GM12878 (cell line): ENCODE measurements at regions not wholly inside any gene's neighbourhood (a gene's known extent, or its start where the extent isn't known, plus 50 kb on each side); places are given as distances from the start of the nearest gene placed in this dataset.

ENCODE experiments used
- ATAC-seq: fragments of 200-7000 bp; cut with Tn5 transposase; 3 replicates; pipeline ENCODE4 v1.9.1; 2020; ENCODE audit warnings: mild to moderate bottlenecking, moderate library complexity
- BruUV-seq: library from RNA; stranded (reverse); fragments of 400-500 nt; replicated peaks from 2 replicates; lab custom pipeline; 2021; lab: Mats Ljungman, UMichigan
- CTCF ChIA-PET: fragments of 300-600 bp; sonication (Branson Sonifier 250); formaldehyde crosslinking; extraction: SDS; loops from one replicate; lab custom pipeline; 2021; ENCODE audit warnings: inconsistent platforms; lab: Yijun Ruan, JAX
- POLR2A ChIA-PET: fragments of 350-600 bp; formaldehyde crosslinking; extraction: SDS; loops from one replicate; lab custom pipeline; 2021; ENCODE audit warnings: inconsistent platforms; lab: Charles Lee
- RAD21 ChIA-PET: fragments of 300-600 bp; sonication (Branson Sonifier 250); formaldehyde crosslinking; loops from one replicate; lab custom pipeline; 2023; ENCODE audit warnings: antibody characterized with exemption; ENCODE audit not compliant: unreplicated experiment; lab: Charles Lee
- SMC1A ChIA-PET: fragments of 300-600 bp; sonication (Branson Sonifier 250); formaldehyde crosslinking; loops from one replicate; lab custom pipeline; 2023; ENCODE audit not compliant: unreplicated experiment, uncharacterized antibody; lab: Charles Lee
- DNase-seq: peaks from one replicate; pipeline ENCODE4 v3.0.0-alpha.2; 2011; ENCODE audit warnings: low read depth, low spot score
- FAIRE-seq: peaks from 3 replicates; lab custom pipeline; 2011; peaks lifted over from hg19 to GRCh38; lab: Jason Lieb, UNC
- H2AFZ ChIP-seq: 2 replicates; pipeline ENCODE4 v1.6.0; 2011; ENCODE audit warnings: low read depth, low read length, control low read depth; ENCODE audit not compliant: control insufficient read depth
- H3K27ac ChIP-seq: 2 replicates; pipeline ENCODE4 v1.5.1; 2011; ENCODE audit warnings: control low read depth; ENCODE audit not compliant: control insufficient read depth, insufficient read depth
- H3K27me3 ChIP-seq, 2 experiments: replicated peaks in 1 of 2; 2 replicates each; pipeline versions ENCODE4 v1.6.0 to v1.6.1; 2011; ENCODE audit warnings: low read length in 1 of 2; ENCODE audit not compliant: control insufficient read depth in 2 of 2, insufficient read depth in 2 of 2
- H3K36me3 ChIP-seq, 2 experiments: 2 replicates each; pipeline ENCODE4 v1.5.1; 2011; ENCODE audit warnings: low read length in 1 of 2; ENCODE audit not compliant: control insufficient read depth in 2 of 2, insufficient read depth in 2 of 2
- H3K4me1 ChIP-seq: 2 replicates; pipeline ENCODE4 v1.6.1; 2011; ENCODE audit warnings: mild to moderate bottlenecking, low read length, moderate library complexity, mixed read lengths; ENCODE audit not compliant: control insufficient read depth, insufficient read depth
- H3K4me2 ChIP-seq: 2 replicates; pipeline ENCODE4 v1.6.0; 2011; ENCODE audit warnings: control low read depth; ENCODE audit not compliant: control insufficient read depth, insufficient read depth
- H3K4me3 ChIP-seq: fragments of 200-600 bp; sonication (generic); 2 replicates; pipeline ENCODE4 v1.5.1; 2016
- H3K79me2 ChIP-seq: 2 replicates; pipeline ENCODE4 v1.6.0; 2011; ENCODE audit warnings: low read length; ENCODE audit not compliant: control insufficient read depth, insufficient read depth
- H3K9ac ChIP-seq: 2 replicates; pipeline ENCODE4 v1.8.0; 2011; ENCODE audit warnings: low read length, control low read depth, mixed read lengths; ENCODE audit not compliant: control insufficient read depth, insufficient read depth
- H3K9me3 ChIP-seq: replicated peaks from 3 replicates; pipeline ENCODE4 v1.5.1; 2011; ENCODE audit warnings: mild to moderate bottlenecking, low read length; ENCODE audit not compliant: control insufficient read depth, insufficient read depth
- H4K20me1 ChIP-seq: 2 replicates; pipeline ENCODE4 v1.6.0; 2011; ENCODE audit not compliant: control insufficient read depth, insufficient read depth
- ATF3 ChIP-seq: IDR thresholded peaks from 2 replicates; pipeline ENCODE4 v1.6.1; 2011; ENCODE audit warnings: low read depth, mild to moderate bottlenecking, low read length, moderate library complexity, borderline replicate concordance; ENCODE audit errors: extremely low read depth
- ATF7 ChIP-seq: fragments of 450-650 bp; IDR thresholded peaks from 2 replicates; pipeline ENCODE4 v1.6.1; 2016; ENCODE audit warnings: low read depth, mild to moderate bottlenecking
- BCL3 ChIP-seq: IDR thresholded peaks from 2 replicates; pipeline ENCODE4 v1.6.1; 2011; ENCODE audit warnings: borderline replicate concordance, low read depth, mild to moderate bottlenecking, moderate library complexity, low read length; ENCODE audit not compliant: insufficient read depth, poor library complexity, severe bottlenecking
- CBX3 ChIP-seq: fragments of 200-600 bp; sonication (generic); IDR thresholded peaks from 2 replicates; pipeline ENCODE4 v1.6.1; 2016; ENCODE audit warnings: low read depth, borderline replicate concordance
- CTCF ChIP-seq, 3 experiments: IDR thresholded peaks in 2 of 3; conservative IDR thresholded peaks in 1 of 3; 2 replicates each; pipeline ENCODE4 v1.5.1; 2011; ENCODE audit warnings: low read depth in 3 of 3, low read length in 3 of 3, mild to moderate bottlenecking in 3 of 3, control low read depth in 2 of 3, moderate library complexity in 2 of 3, inconsistent platforms in 1 of 3, mixed read lengths in 1 of 3; ENCODE audit not compliant: control insufficient read depth in 2 of 3, insufficient read depth in 1 of 3; ENCODE audit errors: extremely low read depth in 1 of 3
- EZH2 ChIP-seq: IDR thresholded peaks from 2 replicates; pipeline ENCODE4 v1.6.1; 2012; ENCODE audit warnings: low read depth, mild to moderate bottlenecking, control low read depth, inconsistent platforms, low read length, borderline replicate concordance; ENCODE audit not compliant: control insufficient read depth
- FOXK2 ChIP-seq: fragments of 450-650 bp; IDR thresholded peaks from 2 replicates; pipeline ENCODE4 v1.6.1; 2017; ENCODE audit warnings: mild to moderate bottlenecking, moderate library complexity
- HDAC6 ChIP-seq: fragments of 200-600 bp; sonication (generic); IDR thresholded peaks from one replicate; pipeline ENCODE4 v1.8.0; 2017; ENCODE audit warnings: antibody characterized with exemption; ENCODE audit not compliant: unreplicated experiment
- HDGF ChIP-seq: fragments of 450-650 bp; IDR thresholded peaks from 2 replicates; pipeline ENCODE4 v1.6.1; 2016; ENCODE audit warnings: antibody characterized with exemption
- IRF4 ChIP-seq: IDR thresholded peaks from 2 replicates; pipeline ENCODE4 v1.6.1; 2011; ENCODE audit warnings: low read depth, low read length
- KAT2A ChIP-seq: conservative IDR thresholded peaks from 2 replicates; pipeline ENCODE4 v1.6.1; 2011; ENCODE audit warnings: low read depth, low read length; ENCODE audit not compliant: control insufficient read depth
- MTA3 ChIP-seq: IDR thresholded peaks from 2 replicates; pipeline ENCODE4 v1.6.1; 2012; ENCODE audit warnings: low read length, inconsistent platforms, borderline replicate concordance
- NFYA ChIP-seq: IDR thresholded peaks from 2 replicates; pipeline ENCODE4 v1.6.1; 2011; ENCODE audit warnings: low read depth, mild to moderate bottlenecking, low read length, improper control_type of control experiment, borderline replicate concordance
- NR2C1 ChIP-seq: fragments of 450-650 bp; IDR thresholded peaks from 2 replicates; pipeline ENCODE4 v1.6.1; 2017; ENCODE audit warnings: antibody characterized with exemption, mild to moderate bottlenecking, moderate library complexity
- RAD21 ChIP-seq: IDR thresholded peaks from 2 replicates; pipeline ENCODE4 v1.6.1; 2011; ENCODE audit warnings: mild to moderate bottlenecking, low read depth, low read length, moderate library complexity; ENCODE audit not compliant: insufficient read depth
- RBBP5 ChIP-seq: fragments of 200-600 bp; sonication (generic); conservative IDR thresholded peaks from 2 replicates; pipeline ENCODE4 v1.6.1; 2016
- SMC3 ChIP-seq: IDR thresholded peaks from 2 replicates; pipeline ENCODE4 v1.6.1; 2011; ENCODE audit warnings: low read length, improper control_type of control experiment, borderline replicate concordance
- SP1 ChIP-seq: IDR thresholded peaks from one replicate; pipeline ENCODE4 v1.6.1; 2011; ENCODE audit warnings: low read depth, low read length
- STAT3 ChIP-seq: IDR thresholded peaks from 2 replicates; pipeline ENCODE4 v1.6.1; 2011; ENCODE audit warnings: low read depth, low read length, improper control_type of control experiment
- TBL1XR1 ChIP-seq: IDR thresholded peaks from 2 replicates; pipeline ENCODE4 v1.6.1; 2012; ENCODE audit warnings: low read depth, low read length, improper control_type of control experiment
- YY1 ChIP-seq: IDR thresholded peaks from 2 replicates; pipeline ENCODE4 v1.6.1; 2011; ENCODE audit warnings: low read depth, mild to moderate bottlenecking, low read length
- ZNF384 ChIP-seq: IDR thresholded peaks from 2 replicates; pipeline ENCODE4 v1.6.1; 2012; ENCODE audit warnings: low read depth, mild to moderate bottlenecking, low read length, improper control_type of control experiment, borderline replicate concordance
- WGBS: methylation state at CpG from one replicate; pipeline ENCODE4 v1.1.6; 2016; ENCODE audit warnings: low lambda C conversion rate; ENCODE audit not compliant: insufficient replicate concordance, insufficient coverage; ENCODE audit errors: missing lambda C conversion rate; 5-methylcytosine and 5-hydroxymethylcytosine counted together
- in situ Hi-C: fragments of 300-500 bp; cut with MboI; formaldehyde crosslinking; loops from 9 replicates; pipeline ENCODE4 v1.14.3; 2018; ENCODE audit warnings: mixed read lengths
- intact Hi-C: fragments of 100-400 bp; cut with micrococcal nuclease; formaldehyde crosslinking; loops from one replicate; pipeline ENCODE4 v1.14.2; 2022; ENCODE audit not compliant: unreplicated experiment

GRCh38 chr3:117997201-117998049, 1037.2 kb downstream of the IGSF11 start:
- ChIA-PET POLR2A (no interaction called here), CTCF (interaction anchor here (0.5 to 1.7 kb wide), 15 partner anchors 9 to 1125 kb away, joined by 3 to 11 read pairs (median 4); no protein-coding TSS in a partner anchor), SMC1A (no interaction called here), RAD21 (interaction anchor here (0.6 to 1.3 kb wide), 2 partner anchors 337 to 415 kb away, joined by 3 to 4 read pairs; no protein-coding TSS in a partner anchor)
- no peak overlapping the region for H3K9ac ChIP-seq
- in situ Hi-C loops, result no loop called here
- H3K4me2 ChIP-seq, result peak overlapping the region; percentile 76
- no peaks in the 10 kb centered on the region for H3K4me1 ChIP-seq
- H3K27ac ChIP-seq, result no peak overlapping the region
- H3K79me2 ChIP-seq, result no peaks in the 10 kb centered on the region
- DNase-seq, result peak; percentile 3
- no peak overlapping the region for H2AFZ ChIP-seq
- no peaks in the 10 kb centered on the region for H3K9me3 ChIP-seq
- intact Hi-C loops, result loop anchor here (2.0 to 5.0 kb wide), 3 partner anchors 631 to 1227 kb away; no protein-coding TSS in a partner anchor
- ATAC-seq, result peak; percentile 100
- peak; percentile 59 for FAIRE-seq
- BruUV-seq, result no TSS peak
- H4K20me1 ChIP-seq, result no peaks in the 10 kb centered on the region
- 27% methylated on average over 47 of the region's 48 CpGs for WGBS
- no peaks in the 10 kb centered on the region for H3K36me3 ChIP-seq
- H3K27me3 ChIP-seq, result no peaks in the 10 kb centered on the region; a peak in 1 of 4 replicates
- no peak overlapping the region for H3K4me3 ChIP-seq
- TF ChIP-seq SP1 (no peak), TBL1XR1 (no peak), IRF4 (no peak), CBX3 (no peak), BCL3 (no peak), EZH2 (no peak), STAT3 (no peak), MTA3 (no peak), NR2C1 (no peak), HDGF (no peak), NFYA (no peak), SMC3 (peak; percentile 66), RBBP5 (no peak), ATF7 (no peak), ZNF384 (no peak), HDAC6 (no peak), KAT2A (no peak), YY1 (peak; percentile 37; the same call in 1 of the 2 replicates), RAD21 (peak; percentile 50), ATF3 (no peak), FOXK2 (no peak), CTCF (IDR thresholded peaks at IDR 0.05 in 2 of 3, conservative IDR thresholded peaks at IDR 0.05 in 1 of 3; ENCODE audit: control insufficient read depth in 2 of 3, extremely low read depth in 1 of 3, insufficient read depth in 1 of 3, low read depth in 3 of 3, low read length in 3 of 3) (peak; percentile 78 to 93 (median 90))
